GM20000 (cell line): ENCODE measurements at regions not wholly inside any gene's neighbourhood (a gene's known extent, or its start where the extent isn't known, plus 50 kb on each side); places are given as distances from the start of the nearest gene placed in this dataset.

Source experiments
- DNase-seq: peaks from one replicate; pipeline ENCODE4 v3.0.0; 2012; ENCODE audit warnings: low spot score
- TF ChIP-seq, protein P1 (sequence below): IDR thresholded peaks from 2 replicates; pipeline ENCODE4 v1.5.1; 2012; ENCODE audit warnings: mild to moderate bottlenecking, control low read depth; ENCODE audit errors: extremely low read depth, missing control alignments

DNA sequence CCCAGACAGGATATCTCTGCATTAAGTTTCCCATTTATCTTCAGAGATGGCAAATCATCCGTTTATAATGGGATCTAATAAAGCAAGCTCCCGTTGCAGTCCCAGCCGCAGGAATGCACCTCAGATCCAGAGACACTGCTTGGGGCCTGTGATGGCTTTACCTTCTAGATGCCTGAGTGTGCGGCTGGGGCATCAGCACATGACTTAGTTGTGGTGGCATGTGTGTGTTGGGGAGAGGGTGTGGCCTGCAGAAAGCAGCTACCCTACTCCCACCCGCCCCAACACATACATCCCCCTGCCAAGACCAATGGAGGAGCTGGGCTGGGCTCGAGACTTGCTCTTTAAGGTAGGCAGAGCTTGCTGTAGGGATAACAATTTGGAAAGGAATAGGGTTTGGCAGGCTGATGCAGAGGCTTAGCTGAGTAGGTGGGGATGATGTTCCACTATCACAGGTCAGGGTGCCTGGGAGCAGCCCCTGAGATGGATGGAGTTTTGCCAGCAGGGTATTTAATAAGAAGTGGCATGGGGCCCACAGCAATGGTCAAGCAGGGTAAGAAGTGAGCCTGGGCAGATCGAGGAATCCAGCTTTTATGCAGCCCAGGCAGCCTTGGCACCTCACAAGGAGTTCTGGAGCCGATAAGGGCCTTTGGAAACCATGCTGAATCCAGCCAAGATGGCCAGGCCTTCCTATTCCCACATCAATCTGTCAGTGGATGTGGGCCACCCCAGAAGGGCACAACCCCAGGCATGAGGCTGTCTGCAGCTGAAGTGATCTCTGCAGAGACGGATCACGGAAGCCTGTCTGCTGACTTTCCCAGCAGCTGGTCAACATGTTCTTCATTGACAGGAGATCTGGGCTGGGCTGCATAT is 601.3 kb downstream of the BUD13 start:
- TF ChIP-seq, protein P1, sequence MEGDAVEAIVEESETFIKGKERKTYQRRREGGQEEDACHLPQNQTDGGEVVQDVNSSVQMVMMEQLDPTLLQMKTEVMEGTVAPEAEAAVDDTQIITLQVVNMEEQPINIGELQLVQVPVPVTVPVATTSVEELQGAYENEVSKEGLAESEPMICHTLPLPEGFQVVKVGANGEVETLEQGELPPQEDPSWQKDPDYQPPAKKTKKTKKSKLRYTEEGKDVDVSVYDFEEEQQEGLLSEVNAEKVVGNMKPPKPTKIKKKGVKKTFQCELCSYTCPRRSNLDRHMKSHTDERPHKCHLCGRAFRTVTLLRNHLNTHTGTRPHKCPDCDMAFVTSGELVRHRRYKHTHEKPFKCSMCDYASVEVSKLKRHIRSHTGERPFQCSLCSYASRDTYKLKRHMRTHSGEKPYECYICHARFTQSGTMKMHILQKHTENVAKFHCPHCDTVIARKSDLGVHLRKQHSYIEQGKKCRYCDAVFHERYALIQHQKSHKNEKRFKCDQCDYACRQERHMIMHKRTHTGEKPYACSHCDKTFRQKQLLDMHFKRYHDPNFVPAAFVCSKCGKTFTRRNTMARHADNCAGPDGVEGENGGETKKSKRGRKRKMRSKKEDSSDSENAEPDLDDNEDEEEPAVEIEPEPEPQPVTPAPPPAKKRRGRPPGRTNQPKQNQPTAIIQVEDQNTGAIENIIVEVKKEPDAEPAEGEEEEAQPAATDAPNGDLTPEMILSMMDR = no peak
- no peak for DNase-seq

DNA sequence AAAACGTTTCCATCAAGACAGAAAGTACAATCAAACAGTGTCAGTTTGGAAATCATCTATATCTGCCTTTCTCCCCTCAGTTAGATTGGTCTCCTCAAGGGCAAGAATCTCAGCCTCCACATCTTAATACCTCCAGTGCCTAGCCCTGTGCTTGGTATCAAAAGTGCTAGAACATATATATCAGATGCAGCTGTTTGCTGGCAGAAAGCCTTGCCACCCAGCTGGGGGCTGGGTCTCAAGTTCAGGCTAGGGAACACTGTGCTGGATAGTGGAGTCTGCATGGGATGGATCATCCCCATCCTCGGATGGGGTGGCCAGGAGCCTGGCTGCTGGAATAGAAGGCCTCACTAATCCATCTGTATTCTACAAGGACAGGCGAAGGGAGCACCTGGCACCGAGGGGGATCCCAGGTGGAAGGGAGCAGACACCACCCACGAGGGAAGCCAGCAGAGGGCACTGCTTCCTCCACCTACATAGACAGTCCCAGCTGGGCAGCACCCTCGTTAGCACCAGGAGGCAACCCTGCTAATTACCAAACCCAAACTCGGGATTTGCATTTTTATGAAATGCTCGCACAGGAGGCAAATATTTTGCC is 602.2 kb downstream of the BUD13 start:
- no peak for DNase-seq
- TF ChIP-seq, protein P1 = peak; percentile 23

GRCh38 chr11:116169776-116170175 is 603.0 kb downstream of the BUD13 start:
- TF ChIP-seq, protein P1 = no peak
- DNase-seq = no peak

DNA sequence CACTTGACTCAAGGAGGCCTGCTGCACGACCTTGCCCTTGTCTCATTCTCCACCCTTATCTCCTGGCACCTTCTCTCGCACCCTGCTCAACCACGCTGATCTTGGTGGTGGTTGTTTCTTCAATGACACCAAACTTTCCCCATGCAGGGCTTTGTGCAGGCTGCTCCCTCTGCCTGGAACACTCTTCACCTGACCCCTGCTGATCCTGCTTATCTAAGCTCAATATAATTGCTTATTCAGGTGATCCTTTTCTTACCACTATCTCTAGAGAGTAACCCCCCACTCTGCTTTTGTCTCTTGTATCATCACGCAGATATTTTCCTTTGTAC is 604.4 kb downstream of the BUD13 start:
- TF ChIP-seq, protein P1 = no peak
- DNase-seq = no peak

DNA sequence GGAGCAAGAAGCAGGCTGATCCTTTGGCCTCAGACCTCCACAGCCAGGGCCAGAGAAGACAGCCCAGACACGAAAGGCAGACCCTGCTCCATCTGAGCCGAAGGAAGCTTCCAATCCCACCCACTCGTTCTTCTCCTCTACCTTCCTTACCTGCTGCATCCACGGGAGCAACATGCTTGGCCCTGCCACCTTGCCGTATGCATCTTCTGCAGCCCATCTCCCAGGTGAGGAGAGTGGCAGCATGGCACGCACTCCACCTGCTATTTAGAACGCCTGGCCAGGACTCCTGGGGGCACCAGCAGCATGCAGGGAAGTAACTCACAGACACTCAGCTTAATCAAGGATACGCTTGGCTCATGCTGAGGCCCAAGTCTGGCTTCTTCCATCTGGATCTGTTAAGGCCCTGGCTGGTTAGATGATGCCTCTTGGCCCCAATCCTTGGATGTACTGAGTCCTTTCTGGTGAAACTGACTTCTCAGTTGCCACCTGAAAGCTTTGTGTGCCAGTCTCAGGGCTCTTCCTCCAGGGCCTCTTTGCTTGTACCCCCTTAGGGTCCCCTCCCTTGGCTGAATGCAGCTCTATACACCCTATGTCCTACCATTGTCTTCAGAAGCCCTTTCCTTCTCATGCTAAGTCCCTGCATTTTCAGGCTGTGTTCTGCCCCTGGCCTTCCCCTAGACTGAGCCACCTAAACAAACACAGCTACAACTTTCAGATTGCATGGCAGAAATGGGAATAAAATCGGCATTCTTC is 604.9 kb downstream of the BUD13 start:
- TF ChIP-seq, protein P1 = no peak

DNA sequence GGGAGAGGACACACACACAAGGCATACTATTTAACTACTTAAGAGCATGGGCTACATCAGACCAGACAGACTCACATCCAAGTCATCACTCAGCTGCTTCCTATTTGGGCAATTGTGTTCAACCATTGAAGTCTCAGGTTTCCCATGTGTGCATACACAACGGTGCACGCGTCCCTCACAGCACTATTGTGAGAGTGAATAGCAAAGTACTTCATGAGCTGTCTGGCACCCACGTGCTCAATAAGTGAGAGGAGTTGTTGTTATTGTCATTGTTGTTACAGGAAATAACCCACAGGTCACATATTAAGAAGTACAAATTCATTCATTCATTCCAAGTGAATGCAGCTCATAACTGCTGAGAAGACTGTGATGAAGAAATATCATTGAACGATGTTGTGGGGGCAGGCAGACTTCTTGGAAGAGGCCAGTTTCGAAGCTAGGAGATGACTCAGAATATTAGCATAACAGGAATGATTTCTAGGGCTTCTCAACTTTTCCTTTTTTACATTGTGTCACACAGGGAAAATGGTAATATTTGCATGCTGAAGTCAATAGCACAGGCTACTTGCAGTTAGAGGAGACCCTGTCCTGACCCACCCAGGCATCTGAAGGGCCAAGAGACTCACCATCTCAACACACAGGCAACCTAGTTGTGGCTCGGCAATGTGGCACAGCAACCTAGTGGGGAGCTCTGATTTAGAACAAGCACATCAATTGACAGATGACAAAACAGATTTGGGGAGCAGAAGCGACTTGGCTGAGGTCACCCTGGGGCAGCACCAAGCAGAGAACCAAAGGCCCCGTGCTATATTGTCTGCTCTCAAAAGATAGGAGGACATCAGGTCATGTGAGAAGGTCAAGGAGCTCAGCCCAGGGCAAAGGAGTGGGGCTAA is 606.0 kb downstream of the BUD13 start:
- DNase-seq = no peak

More for the DNA sequence above, 604.9 kb downstream of the BUD13 start:
- DNase-seq = no peak

More for the DNA sequence above, 606.0 kb downstream of the BUD13 start:
- TF ChIP-seq, protein P1 = no peak
